Putamen (tissue), 1 donor: ENCODE measurements at regions not wholly inside any gene's neighbourhood (a gene's known extent, or its start where the extent isn't known, plus 50 kb on each side); places are given as distances from the start of the nearest gene placed in this dataset.

Source experiments
- DNase-seq: peaks from one replicate; pipeline ENCODE4 v3.0.0-alpha.2; 2016; ENCODE audit warnings: low spot score

DNA sequence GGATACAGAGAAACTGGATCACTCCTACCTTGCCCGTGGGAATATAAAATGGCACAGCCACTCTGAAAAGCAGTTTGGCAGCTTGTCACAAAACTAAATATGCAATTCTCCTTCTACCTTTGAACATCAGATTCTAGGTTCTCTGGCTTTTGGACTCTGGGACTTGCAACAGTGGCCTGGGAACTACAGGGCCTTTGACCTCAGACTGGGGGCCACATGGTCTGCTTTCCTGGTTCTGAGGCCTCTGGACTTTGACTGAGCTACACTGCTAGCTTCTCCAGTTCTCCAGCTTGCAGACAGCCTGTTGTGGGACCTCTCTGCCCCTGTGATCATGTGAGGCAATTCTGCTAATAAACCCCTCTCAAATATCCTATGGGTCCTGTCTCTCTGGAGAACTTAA lies 168.8 kb downstream of the CDH26 start:
- DNase-seq: no peak

DNA sequence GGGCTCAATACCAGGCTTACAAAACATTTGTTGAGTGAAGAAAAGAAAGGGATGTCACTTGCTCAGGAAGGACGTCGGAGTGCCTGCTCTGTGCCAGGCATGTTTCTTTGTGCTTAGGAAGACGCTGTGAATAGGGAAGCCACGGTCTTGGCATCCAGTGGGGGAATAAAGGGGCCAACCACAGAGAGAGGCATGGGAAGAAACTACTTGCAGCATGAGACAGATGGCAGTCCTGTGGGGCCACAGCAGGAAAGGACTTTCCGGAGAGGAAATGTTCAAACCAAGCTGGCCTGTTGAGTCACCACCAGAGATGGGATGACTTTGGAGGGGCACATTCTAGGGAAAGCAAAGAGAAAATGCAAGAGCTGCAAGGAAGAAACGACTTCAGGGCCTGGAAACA lies 173.2 kb downstream of the CDH26 start:
- no peak for DNase-seq

DNA sequence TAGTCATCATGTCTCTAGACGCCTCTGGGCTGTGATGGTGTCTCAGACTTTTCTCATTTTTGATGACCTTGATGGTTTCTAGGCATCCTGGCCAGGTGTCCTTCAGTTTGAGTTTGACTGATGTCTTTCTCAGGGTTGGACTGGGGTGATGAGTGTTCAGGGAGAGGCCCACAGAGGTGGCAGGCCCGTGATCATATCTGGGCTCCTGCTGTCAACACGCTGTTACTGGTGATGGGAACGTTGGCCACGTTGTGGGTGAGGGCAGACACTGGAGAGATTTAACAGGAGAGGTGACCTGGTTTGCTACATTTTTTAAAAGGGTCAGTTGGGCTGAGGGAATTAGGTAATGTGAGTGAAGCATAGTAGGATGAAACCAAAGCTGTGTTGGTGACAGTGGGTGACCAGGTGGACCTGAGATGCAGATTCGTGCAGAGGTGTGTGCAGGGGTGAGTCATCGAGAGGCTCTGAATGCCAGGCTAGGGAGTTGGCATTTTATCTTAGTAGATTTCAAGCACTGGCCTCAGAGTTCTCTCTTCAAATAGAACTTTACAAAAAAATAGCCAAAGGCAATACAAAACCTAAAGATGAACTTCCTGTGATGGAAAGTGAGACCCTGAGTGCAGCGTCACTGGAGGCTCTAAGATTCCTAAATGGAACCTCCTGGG lies 174.1 kb downstream of the CDH26 start:
- DNase-seq: no peak

DNA sequence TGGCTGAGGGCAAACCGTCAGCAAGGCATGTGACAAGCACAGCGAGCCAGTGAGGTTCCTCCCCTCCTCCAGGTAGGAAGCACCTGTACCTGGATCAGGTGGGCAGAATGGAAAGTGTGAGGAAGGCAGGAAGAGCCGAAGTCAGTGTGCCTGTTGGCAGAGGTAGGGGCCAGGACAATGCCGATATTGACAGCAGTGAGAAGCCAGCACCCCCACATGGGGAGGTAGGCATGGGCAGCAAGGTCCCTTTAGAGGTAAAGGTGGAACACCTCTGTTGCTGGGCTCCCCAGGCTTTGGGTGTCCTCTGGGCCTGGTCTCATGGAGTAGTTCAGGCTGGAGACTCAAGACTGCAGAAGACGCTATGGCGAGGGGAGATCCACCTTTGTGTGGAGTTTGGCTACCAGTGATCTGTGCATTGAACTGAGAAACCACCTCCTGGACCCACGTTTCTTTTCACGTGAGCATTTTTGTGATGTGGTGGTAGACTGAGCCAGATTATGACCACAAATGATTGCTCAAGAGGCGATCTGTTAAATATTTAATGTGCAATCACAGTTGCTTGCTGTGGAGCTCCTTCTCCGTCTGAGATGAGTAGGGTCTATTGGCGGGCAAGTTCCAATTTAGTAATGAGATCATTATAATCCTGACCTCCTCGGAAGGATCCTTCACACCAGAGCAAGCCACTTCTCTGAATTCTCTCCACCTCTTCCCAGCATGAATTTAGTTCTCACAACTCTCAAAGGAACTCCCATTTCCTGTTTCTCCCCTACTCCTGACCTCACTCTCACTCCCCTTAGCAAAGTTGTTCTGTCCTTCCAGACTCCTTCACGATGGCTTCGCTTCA lies 174.8 kb downstream of the CDH26 start:
- no peak for DNase-seq

DNA sequence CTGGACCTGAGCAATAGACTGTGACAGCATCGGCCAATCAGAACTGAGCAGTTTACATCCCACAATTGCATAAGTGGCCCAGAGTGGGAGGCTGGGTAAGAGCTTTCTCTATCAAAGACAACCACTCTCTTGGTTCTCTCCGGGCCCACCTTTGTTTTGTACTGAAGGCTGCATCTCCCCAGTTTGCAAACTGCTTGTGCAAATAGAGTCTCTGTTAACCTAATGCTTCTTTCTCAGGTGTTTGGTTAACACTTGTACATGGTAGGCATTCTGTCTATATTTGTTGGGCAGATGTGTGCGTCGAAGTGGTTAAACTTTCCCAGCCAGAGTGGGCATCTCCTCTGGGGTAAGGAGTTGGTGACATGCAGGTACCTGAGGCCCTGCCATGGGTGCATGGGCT lies 177.1 kb downstream of the CDH26 start:
- no peak for DNase-seq

DNA sequence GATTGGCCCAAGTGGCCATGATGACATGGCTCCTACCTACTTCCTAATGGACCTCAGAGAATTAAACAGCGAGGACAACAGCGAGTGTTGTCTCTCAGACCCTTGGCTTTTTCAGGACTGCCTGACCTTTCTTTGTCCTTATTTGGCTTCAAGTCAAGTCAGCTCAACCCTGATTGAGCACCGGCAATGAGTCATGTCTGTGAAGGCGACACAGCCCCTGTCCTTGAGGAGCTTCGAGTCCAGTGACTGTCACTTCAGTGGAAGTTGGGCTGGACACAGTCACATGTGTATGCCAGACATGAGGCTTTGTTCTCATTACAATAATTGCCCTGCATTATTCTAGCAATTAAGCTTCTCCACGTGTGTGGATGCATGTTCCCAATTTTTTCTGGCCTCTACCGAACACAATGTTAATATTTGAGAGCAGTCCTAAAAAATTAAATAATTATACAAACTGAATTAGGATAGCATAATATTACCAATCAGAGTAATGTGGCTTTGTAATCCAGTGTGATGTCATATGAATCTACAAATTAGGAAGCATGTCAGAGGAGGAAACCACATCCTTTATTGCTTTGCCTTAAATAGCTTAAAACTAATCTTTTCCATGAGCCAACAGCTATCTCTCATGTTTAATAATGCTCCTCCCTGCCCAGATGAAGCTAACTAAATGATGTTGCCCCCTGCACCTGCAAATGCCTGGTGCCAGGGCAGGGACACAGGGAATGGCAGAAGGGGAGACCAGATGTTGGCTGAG lies 178.6 kb downstream of the CDH26 start:
- DNase-seq: no peak

DNA sequence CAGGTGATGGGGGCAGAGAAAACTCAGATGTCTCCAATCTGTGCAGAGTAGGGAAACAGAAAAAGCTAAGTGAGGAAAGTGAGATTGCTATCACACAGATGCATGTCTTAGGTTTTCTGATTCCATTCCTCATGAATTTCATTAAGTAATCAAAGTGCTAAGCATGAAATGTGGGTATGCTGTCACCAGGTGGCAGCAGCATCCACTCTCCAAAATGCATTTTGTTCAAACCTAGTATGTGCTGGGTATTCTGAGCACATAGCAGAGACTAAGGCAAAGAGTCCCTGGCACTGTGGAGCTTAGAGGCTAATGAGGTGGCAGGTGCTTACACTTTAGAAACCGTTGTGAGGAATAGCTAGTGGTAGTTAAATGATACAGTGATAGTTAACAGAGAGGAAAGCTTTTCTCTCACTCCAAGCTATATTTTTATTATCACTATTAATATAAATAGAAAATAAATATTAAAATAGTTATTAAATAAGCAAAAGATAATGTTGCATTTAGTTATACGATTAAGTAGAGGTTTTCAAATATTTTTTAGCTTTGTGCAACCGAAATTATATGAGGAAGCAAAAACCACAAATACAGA lies 179.5 kb downstream of the CDH26 start:
- DNase-seq: no peak

DNA sequence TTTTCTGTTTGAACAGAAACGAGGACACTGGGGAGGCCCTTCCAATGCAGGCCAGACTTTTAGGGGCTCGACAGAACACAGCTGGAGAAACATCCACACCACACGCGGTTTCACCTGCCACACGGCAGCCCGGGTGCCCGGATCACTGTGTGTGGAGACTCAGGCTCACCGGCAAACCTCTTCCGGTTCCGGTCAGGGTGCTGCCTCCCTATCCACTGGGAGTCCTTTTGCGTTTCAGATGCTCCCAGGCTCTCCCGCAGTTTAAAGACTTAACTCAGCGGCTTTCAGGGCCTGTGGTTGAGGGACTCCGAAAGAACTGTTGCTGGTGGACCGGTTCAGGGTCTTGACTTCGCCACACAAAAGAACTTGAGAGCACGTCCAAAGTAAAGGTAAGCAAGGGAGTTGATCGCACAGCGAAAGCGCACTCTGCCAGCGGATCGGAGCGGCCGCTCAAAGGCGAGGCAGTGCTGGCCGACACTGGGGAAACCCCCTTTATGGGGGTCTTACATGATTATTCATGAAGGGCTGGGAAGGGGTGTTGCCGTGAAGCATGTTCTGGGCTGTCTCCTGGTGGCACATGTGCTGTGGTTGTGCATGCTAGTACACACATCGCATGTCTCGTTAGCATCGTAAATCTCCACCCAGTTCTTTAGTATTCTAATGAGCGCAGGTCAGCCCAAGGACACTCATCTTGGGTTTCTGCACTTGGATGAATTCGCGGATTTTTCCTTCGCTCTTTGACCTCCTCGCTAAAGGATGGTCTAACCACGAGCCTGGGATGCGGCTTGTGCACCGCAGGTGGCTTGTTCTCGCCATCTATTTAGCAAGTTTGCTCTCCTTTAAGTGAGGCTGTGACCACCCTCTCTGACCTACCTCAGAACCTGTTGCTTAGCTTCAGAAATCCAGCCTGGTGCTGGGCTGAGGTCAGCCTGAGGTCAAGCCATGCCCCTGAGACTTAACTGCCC lies 180.3 kb downstream of the CDH26 start:
- DNase-seq: no peak

DNA sequence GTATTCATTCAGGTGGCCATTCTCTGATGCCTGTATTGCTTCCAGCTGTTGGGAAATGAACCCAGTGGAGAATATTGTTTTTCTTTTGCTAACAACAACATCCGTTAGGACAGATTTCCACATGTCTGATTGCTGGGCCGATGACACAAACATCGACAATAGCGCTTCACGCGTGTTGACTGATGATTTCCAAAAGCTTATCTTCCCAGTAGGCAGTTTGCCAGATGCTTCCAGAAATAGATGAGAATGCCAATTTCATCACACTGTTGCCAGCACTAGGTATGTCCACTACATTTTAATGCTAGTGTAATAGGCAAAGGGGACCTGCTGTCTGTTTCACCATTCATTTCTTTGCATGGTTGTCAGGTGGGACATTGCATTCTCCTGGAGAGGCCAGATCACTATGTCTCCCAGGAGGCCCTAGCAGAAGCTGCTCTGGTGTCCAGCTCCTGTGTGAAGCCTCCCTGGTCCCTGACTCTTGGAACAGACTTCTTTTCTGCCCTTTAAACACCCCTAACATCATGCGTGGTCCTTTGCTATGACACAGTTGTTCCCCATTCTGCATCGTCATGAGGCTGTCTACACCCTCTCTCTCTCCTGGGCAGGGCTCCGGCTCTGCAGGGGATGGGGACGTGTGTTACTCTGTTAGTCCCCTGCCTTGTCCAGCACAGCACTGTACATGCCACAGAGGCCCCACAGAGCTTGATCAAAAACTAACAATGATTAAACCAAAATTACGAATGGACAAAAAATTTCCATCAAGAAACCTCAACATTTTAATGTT lies 181.6 kb downstream of the CDH26 start:
- DNase-seq: no peak

DNA sequence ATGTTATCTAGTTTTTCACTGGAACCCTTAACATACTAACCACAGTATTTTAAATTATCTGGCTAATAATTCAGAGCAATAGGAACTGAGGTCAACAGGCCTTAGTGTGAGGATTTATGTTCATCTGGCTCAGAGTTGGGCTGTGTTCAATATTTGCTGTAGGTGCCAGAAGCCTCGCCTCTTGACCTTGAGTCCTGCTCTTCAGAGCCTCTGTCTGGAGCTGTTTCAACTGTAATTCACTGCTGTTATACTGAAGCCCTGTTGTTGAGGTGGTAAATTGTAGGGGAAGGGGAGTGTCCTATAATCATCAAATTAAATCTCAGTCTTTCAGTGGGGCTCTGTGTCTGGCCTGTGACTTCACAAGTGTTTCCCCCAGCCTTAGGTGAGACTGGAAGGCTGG lies 184.4 kb downstream of the CDH26 start:
- no peak for DNase-seq

DNA sequence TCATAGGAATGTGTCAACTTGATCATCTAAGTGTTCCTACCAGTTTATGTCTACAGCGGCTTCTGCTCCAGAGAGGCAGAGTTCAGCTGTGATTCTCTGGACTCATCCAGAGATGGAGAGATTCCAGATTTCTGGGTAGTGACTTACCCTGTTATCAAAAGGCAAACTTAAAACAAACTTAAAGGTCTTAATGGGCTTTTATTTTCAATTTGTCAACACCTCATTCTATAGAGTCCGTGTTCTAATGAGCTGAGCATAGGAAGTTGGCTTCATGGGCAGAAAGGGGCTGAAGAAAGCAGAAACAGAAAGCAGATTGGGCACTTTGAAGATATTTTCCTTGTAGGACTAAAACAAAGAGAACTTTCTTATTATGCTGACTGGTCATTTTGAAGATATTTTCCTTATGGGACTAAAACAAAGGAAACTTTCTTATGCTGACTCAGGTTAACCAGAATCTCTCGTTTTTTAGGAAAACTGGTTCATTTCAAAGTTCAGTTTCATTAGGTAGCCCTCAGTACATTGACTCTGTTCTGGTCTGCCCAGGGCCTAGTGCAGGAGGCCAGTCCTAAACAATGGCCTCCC lies 185.1 kb downstream of the CDH26 start:
- DNase-seq: no peak

DNA sequence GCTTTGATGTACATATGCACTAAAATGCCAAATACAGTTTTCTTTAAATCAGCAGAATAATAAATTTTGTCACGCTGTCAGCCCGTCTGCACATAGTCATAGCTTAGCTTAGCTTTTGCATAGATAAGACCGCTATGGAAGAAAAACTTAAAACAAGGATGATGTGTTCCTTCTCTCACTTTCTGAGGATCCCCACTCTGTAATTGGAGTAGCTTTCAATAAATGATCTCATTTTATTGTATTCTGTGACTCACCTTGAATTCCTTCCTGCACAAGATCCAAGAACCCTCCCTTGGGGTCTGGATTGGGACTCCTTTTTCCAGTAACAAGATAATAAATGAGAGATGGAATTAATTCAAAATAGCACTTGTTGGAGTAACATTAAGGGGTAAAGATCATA lies 186.2 kb downstream of the CDH26 start:
- DNase-seq: no peak

DNA sequence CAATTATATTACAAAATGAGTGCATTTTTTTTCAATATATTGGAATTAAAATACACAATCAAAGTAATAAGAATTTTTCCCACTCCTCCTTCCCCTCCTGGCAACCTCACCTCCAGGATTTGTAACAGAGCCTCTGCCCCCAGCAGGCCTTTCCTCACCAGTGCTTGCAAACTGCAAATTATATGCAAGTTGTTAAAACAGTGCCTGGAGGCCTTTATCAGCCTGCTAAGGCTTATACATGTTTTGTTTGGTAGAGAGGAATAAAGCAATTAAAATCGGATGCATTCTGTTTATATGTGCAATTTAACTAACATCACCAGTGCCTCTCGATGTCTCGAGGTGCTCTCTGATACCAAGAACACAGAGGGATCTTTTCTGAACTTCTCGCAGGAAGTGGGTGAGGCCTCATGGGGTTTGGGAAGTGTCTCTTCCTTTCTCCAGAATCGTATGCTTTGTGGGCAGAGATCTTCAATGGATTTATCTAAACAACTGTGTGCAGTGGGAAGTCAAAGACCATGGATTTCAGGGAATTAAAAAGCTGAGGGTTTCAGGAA lies 186.8 kb downstream of the CDH26 start:
- DNase-seq: no peak

DNA sequence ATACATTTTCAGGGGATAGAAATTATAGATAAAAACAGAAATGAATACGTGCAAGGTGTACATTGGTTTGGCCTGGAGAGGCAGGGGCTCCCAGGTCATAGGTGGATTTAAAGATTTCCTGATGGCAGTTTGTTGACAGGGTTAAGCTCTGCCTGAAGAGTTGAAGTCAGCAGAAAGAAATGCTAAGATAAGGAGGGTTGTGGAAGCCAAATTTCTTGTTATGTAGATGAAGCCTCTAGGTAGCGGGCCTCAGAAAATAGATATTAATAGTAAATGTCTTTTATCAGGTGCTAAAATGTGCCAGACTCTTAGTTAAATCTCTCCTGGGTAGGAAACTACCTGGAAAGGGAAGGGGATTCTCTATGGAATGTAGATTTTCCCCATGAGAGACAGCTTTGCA lies 188.8 kb downstream of the CDH26 start:
- DNase-seq: no peak

DNA sequence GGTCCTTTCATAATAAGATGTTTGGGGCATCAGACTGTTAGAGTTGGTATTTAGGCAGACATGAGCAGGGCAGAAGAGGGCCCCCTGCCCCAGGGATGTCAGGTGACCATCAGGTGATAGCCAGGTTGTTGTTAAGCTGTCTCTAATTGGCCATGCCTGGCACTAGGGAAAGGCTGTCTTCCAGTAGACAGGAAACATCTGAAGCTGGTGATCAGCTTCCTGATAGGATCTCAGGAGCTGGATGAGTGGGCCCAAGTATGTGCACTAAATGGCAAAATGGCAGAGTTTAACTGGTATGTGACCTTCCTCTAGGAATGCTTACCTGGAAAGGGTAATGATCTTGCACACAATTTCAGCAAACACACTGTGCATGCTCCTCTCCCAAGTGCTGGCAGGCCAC lies 190.7 kb downstream of the CDH26 start:
- no peak for DNase-seq

DNA sequence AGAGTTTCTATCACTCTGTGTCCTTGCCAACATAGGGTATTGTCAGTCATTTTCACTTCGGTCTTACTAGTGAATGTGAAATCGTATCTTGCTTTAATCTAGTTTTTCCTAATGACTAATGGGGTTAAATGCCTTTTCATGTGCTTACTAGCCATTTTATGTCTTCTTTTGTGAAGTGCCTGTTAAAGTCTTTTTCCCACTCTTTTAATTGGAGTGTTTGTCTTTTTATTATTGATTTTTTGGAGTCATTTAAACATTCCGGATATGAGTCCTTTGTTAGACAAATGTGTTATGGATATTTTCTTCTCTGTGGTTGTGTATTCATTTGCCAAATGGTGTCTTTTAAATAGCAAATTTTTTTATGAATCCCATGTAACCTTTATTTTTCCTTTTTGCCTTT lies 194.6 kb downstream of the CDH26 start:
- no peak for DNase-seq

DNA sequence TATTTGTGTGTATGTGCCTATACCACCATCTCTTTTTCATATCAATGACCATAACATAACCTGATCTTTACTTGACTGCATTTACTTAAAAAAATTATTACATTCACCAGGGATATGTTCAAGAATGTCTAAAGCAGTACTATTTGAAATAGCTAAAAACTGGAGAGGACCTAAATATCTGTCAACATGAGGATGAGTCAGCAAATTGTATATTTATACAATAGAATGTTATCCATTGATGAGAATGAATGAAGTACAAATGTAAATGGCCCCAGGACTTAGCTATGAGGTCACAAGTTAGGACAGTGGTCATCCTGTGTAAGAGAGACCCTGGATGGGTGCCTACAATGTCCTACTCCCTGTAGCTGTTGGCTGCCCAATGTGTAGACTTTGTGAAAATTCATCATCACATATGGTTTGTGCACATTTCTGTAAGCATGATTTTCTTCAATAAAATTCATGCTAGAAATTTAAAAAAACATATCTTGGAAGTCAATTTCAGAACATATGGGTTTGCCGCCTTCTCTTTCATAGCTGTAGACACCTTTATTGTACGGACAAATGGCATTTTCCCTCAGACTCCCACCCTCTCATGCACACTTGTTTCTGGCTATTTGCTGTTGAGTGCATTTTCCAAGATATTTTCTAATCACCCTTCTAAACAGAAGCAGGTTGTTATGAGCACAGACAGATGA lies 202.4 kb downstream of the CDH26 start:
- DNase-seq: no peak

DNA sequence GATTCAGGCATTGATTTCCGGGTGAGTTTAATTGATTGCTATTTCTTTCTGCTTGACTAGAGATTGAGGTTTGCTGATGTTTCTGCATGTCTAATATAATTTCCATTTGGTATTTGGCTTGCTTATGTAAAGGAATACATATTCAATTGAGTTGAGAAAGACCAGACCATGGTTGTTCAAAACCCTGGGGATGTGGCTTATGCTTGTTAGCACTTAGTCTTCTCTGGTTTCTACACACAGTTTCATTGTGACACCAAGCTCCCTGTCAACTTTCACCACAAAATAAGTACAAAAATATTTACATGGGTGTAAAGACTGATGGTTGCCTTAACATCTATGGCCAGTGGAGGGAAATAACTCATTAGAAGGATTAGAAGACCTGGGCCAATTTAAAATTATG lies 209.6 kb downstream of the CDH26 start:
- DNase-seq: no peak

DNA sequence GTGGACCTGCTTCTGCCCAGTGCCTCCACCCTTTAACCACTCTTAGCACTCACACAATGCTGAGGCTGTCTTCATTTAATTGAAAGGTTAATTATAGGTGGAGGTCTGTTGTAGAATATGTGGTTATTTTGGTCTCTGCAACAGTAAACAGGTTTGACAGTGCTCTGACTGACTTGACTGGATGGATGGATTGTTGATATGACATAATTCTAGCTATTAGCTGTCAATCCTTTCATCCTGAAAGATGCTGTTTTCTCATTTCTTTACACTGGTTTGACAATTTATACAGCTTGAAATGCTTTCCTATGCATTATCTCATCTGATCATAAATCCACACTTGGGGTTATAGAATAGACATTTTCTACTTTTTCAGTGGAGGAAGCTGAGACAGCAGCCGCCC lies 210.7 kb downstream of the CDH26 start:
- DNase-seq: no peak
